IPS-NIHi7 (cell line): ENCODE measurements at regions not wholly inside any gene's neighbourhood (a gene's known extent, or its start where the extent isn't known, plus 50 kb on each side); places are given as distances from the start of the nearest gene placed in this dataset.
"Not testable (repeated sequence)": the region's sequence is repeated elsewhere in the genome, so short reads cannot be mapped to it uniquely, and the experiment has no call there.

ENCODE experiments used
- DNase-seq: peaks from one replicate; pipeline ENCODE4 v3.0.0; 2012; ENCODE audit warnings: mixed read lengths; ENCODE audit errors: extremely low spot score

GRCh38 chr17:79560527-79560926 is 50.3 kb downstream of the RBFOX3 start:
- no peak for DNase-seq

GRCh38 chr17:79559111-79559887 is 51.6 kb downstream of the RBFOX3 start:
- DNase-seq = no peak

GRCh38 chr17:79558091-79558900 is 52.6 kb downstream of the RBFOX3 start:
- no peak for DNase-seq

- DNase-seq = no peak
Observed at GRCh38 chr17:79557276-79558090, 53.4 kb downstream of the RBFOX3 start.

- no peak for DNase-seq
Observed at GRCh38 chr17:79556271-79556670, 54.6 kb downstream of the RBFOX3 start.

- no peak for DNase-seq
Observed at GRCh38 chr17:79555543-79555942, 55.3 kb downstream of the RBFOX3 start.

- not testable (repeated sequence) for DNase-seq
Observed at GRCh38 chr17:79554346-79554745, 56.5 kb downstream of the RBFOX3 start.

GRCh38 chr17:79552824-79553223 is 58.0 kb downstream of the RBFOX3 start:
- no peak for DNase-seq

GRCh38 chr17:79552405-79552804 is 58.4 kb downstream of the RBFOX3 start:
- no peak for DNase-seq

- DNase-seq = peak; percentile 65
Observed at GRCh38 chr17:79549141-79549915, 61.5 kb downstream of the RBFOX3 start.

GRCh38 chr17:79548116-79548515 is 62.7 kb downstream of the RBFOX3 start:
- no peak for DNase-seq

- no peak for DNase-seq
Observed at GRCh38 chr17:79547586-79547985, 63.3 kb downstream of the RBFOX3 start.

GRCh38 chr17:79547171-79547570 is 63.7 kb downstream of the RBFOX3 start:
- DNase-seq = not testable (repeated sequence)

GRCh38 chr17:79546386-79546785 is 64.5 kb downstream of the RBFOX3 start:
- no peak for DNase-seq

GRCh38 chr17:79545251-79546005 is 65.4 kb downstream of the RBFOX3 start:
- DNase-seq = no peak

- no peak for DNase-seq
Observed at GRCh38 chr17:79544142-79544914, 66.5 kb downstream of the RBFOX3 start.

GRCh38 chr17:79543531-79543930 is 67.3 kb downstream of the RBFOX3 start:
- no peak for DNase-seq

- no peak for DNase-seq
Observed at GRCh38 chr17:79542718-79543117, 68.1 kb downstream of the RBFOX3 start.

- DNase-seq = no peak
Observed at GRCh38 chr17:79541056-79541850, 69.6 kb downstream of the RBFOX3 start.
